Mucosa of gallbladder (tissue), 1 donor: ENCODE measurements at regions not wholly inside any gene's neighbourhood (a gene's known extent, or its start where the extent isn't known, plus 50 kb on each side); places are given as distances from the start of the nearest gene placed in this dataset.
A peak's percentile ranks its signal among the peaks of the same experiment; 100 is the strongest.

Source experiments
- DNase-seq: peaks from one replicate; pipeline ENCODE4 v3.0.0-alpha.2; 2020; ENCODE audit warnings: low spot score
- donor health status: DM: no; HTN: no; CAD: no.

DNA sequence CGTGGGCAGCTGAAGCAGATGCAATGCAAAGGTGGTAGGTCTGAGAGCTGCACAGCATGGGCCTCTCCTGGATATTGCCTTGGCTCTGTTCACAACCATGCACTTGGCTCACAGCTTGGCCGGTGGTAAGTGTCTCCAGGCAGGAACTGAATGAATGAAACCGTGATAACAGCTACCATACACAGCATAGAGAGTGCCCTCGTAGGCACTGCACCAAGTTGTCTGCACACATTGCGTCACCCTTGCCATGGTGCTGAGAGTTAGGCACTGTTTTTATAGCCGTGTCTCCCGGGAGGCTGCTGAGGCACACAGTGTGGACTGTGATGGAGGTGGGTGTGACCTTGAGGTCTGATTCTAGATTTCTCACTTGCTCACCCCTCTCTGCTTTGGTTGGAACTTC, 157.6 kb upstream of the VASH1 start:
- no peak for DNase-seq

DNA sequence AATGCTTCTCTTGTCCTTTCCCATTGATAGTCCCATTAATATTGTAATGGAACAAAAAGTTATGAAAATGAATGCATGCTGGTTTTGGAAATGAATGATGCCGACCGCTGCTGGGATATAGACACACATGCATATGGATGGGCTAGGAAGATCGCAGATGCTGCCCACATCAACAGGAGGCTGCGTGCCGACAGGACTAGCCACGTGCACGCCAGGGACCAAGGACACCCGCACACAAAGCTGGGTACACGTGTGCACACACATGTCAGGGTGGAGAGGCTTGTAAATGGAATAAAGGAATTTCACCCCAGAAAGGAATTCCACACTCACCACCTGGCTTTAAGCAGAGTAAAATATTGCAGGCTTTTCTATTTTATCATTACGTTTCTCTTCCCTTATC, 153.8 kb upstream of the VASH1 start:
- no peak for DNase-seq

DNA sequence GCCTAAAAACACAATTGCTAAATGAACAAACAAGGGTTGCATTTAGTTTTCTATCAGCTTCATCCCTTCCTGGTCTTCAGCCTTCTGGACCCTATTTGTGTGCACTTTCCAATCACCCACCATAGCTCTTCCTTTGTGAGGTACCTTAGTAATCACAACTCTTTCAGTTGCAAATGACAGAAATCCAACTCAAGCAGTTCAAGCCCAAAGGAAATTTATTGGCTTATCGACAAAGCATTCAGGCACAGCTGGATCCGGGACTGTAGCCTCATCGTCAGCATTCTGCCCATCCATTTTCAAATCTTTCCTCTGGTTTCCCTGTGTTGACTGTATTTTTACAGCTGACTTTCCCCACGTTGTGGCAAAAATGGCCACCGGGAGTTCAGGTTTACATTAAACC, 148.6 kb upstream of the VASH1 start:
- no peak for DNase-seq

DNA sequence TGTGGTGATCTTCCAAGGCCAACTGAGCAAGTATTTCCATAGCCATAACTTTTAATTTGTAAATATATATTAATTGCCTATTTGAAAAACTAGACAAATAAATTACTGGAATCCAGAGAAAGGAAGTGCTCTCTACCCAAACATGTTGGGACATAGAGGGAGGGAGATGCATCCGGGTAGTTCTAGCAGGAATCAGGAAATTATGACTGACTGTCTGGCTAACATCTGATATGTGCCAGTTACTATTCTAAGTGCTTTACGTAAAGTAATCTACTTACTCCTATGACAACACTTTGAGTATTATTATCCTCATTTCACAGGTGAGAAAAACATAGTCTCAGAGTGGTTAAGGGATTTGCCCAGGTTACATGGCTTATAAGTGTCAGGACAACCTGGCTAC, 147.7 kb upstream of the VASH1 start:
- DNase-seq: no peak

DNA sequence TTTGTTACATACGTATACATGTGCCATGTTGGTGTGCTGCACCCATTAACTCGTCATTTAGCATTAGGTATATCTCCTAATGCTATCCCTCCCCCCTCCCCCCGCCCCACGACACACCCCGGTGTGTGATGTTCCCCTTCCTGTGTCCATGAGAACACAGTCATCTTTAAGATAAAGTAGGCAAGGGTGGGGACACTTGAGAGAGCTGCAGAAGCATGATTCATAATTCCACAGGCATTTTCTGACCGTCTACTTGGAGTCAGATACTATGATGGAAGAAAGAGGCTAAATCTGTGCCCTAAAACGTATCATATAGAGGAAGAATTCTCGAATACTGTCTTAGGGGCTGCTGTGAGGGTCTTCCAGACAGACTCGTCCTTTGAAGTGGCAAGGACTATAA, 145.9 kb upstream of the VASH1 start:
- no peak for DNase-seq

DNA sequence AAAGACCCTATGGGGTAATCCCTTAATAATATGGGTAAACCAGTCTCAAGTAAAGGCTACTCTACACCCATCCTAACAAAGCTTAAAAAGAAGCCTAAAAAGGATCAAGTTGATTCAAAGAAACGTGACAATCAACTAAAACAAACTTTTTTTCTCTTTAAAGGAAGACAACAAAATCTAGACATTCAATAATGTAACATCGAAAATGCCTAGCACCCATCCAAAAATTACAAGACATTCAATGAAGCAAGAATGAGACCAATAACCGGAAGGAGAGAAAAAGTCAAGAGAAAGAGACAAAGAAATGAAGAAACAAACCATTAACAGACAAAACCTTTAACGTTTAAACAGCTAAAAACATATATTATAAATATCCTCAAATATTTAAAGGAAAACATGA, 143.8 kb upstream of the VASH1 start:
- no peak for DNase-seq

DNA sequence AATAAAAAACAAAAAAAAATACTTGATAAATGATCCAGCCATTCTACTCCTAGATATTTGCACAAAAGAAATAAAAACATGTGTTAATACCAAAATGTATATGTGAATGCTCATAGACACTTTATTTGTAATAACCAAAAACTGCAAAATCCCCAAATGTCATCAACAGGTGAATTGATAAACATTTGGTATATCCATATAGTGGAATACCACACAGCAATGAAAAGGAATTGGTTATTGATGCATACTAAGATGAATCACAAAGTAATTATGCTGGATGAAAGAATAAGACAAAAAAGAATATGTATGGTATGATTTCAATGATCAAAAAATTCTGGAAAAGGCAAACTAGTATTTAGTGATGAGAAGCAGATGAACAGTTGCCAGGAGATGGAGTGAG, 124.7 kb upstream of the VASH1 start:
- no peak for DNase-seq

DNA sequence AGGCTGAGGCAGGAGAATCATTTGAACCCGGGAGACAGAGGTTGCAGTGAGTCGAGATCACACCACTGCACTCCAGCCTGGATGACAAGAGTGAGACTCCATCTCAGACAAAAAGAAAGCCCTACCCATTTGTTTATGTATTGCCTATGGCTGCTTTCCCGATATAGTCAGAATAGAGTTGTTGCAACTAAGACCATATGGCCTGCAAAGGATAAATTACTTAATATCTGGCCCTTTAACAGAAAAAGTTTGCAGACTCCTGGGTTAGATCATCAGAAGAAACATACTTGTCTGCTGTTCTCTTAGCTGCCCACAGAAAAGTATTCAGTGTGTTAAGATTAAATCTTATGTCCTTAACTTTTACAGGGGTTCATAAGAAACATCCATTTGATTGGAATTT, 122.4 kb upstream of the VASH1 start:
- DNase-seq: no peak

DNA sequence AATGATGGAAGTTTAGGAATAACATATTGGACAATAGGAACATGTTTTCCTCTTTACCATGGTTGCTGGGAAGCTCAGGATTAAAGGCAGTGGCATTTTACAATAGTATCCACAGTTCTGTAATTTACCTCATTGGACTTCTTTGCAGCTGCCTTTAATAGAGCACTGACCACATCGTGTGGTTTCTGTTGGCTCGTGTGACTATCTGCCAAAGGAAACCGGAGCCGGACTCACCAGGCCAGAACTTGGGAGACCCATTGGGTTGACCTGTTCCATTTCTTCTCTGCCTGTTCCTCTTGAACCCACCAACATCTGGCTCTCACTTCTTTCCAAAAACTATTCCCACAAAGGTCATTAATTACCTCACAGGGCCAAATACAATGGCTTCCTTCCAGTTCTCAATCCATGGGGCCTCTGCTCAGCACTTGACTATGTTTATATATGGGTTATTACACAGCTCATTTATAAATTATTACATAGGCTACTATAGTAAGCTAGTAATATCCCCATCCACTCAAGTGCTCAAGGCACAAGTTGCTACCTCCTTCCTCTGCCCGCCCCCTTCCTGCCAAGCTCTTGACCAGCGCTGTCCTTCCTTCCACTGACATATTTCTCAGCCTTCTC, 121.5 kb upstream of the VASH1 start:
- no peak for DNase-seq

DNA sequence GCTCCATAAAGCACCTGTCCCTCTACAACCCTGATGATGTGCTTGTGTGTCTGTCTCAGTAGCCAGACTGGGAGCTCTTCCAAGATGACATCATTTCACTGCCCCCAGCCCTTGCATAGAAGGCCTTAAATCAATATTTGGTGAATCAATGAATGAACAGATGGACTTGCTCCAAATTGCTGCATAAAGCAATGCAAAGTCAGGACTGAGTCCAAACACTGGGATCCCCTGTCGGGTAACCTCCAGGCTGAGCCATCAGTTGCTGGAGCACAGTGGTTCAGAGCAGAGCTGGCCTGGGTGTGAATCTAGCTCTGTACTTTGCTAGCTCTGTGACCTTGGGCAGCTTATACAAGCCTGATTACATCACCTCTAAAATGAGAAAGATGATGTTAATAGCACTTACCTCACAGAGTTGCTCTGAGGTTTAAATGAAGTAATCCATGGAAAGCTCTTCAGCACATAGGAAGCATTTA, 120.3 kb upstream of the VASH1 start:
- DNase-seq: peak; percentile 13

DNA sequence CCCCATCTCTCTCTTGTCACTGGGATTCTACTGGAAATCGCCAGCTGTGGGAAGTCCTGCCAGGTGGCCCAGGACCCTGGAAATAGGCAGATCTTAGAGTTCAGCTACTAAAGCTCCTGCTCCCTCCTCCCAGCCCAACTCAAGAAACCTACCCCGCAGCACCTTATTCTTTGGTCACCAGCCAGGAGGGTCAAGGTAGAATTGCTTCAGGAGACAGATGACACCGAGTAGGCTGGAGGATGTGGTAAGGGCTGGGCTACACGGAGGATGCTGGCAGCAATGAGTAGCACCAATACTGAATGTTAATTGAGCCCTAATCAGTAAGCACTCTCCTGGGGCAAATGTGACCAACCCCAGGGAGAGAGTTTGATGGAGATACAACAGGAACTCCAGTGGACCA, 119.7 kb upstream of the VASH1 start:
- DNase-seq: no peak

DNA sequence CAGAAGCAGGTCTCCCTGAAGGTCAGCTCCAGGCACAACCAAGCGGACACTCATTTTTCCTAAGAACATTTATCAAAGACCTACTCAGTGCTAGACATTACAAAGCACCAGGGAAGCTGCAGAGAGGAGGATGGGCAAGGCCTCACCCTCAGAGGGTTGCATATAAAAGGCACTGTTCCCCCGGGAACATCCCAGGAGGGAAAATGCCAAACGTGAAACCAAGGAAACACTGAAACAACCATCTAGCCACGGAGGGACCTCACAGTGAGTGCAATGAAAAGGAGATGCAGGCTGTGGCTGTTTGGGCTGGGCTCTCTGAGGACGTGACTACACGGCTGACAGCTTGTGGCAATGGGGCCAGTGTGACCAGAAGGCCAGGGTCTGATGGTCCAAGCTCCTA, 117.4 kb upstream of the VASH1 start:
- no peak for DNase-seq

DNA sequence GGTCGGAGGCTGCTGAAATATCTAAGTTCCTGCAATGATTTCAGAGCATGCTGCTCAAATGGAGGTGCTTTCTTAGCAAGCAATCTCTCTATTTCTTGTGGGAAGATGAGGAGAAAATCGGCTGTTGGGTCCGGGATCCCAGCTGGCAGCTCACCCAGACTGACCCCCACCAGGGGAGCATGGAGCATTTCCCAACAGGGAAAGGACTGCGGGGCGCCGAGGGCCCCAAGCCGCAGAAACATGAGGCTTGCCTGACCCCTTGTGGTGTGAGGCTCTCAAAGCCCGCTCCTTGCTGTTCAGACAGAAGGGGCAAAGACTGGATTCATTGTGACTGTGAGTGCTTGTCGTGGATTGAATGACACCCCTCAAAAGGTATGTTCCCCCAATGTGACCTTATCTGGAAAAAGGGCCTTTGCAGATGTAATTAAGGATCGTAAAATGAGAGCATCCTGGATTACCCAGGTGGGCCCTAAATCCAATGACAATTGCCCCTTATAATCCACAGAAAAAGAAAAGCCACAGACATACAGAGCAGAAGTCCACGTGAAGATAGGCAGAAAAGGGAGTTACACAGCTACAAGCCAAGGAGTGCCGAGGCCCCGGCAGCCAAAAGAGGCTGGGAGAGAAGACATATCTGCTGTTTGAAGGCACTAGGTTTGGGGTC, 116.3 kb upstream of the VASH1 start:
- no peak for DNase-seq

DNA sequence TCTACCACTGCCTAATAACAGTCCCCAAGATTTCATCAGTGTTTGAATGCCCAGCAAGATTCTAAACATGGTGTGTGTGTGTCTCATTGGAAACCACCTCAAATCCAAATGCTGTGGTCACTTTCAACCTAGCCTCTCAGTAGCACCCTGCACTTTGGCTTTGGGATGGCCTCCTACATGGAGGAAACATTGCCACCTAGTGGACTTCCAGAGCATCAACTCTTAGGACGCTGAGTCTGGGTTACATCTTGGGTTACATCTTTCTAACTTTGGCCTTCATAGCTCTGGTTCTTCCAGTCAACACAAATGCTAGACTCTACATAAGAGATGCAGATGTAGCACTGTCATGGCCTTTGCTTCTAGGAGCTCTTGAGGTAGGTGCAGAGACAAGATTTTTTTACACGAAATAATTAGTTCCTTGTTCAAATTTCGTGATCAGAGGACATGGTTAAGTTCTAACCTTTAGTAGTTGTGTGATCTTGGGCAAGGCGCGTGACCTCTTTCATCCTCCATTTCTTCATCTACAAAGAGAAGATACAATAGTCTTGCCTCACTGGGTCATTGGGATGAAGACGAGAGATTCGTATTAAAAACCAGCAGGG, 113.5 kb upstream of the VASH1 start:
- DNase-seq: peak; percentile 14

DNA sequence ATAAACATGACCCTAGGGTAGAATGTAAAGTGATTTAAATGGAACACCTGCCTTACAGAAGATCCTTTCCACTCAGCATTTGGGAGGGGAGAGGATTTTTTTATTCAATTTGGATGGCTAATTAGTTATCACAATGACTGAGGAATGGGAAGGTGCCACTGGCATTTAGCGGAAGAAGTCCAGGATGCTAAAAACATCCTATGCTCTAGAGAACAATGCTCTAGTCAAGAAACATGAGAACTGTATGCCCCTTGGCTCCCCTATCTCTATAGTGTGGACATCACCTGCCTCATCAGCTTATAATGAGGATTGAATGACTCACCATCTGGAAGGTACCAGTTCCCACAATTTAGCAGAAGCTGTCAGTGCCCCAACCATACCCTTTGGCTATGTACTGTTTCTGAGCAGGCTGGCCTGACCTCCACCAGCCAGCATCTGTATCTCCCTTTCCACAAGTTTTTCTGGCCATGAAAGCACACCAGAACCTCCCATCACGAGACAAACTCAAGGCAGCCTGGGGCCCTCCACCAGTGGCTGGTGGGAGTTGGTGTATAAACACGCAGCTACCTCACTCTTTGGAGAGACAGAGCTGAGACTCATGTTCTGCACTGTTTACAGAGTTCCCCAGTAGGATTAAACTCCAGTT, 109.7 kb upstream of the VASH1 start:
- DNase-seq: no peak

DNA sequence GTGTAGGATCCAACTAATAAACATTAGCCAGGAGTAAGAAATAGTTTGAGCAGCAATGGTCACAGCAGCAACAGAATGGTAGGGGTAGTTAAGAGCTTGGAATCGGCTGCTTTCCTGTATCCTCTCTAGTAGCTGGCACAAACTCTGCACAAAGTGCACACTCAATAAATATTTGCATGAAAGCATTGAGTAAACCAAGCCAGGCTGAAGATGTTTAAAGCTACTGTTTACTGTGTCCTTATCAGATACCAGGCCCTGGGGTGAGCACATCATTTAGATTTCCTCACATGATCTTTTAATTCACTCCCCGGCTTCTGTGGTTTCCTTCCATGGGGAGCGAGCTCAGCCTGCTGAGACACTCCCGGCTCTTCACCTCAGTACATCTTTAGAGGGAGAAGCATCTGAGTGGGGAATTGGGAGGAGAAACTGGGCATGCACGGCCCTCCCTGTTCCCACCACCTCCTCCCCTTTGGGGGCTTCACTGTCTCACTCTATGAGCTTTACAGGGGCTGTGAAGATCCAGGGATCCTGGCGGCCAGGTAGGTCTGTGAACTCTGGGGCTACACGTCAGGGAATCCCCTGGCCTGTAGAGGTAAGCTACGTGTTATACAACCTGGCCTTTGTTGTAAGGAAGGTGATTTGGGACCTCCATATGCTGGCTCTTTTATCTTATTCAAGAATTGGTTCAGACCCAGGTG, 107.2 kb upstream of the VASH1 start:
- no peak for DNase-seq

DNA sequence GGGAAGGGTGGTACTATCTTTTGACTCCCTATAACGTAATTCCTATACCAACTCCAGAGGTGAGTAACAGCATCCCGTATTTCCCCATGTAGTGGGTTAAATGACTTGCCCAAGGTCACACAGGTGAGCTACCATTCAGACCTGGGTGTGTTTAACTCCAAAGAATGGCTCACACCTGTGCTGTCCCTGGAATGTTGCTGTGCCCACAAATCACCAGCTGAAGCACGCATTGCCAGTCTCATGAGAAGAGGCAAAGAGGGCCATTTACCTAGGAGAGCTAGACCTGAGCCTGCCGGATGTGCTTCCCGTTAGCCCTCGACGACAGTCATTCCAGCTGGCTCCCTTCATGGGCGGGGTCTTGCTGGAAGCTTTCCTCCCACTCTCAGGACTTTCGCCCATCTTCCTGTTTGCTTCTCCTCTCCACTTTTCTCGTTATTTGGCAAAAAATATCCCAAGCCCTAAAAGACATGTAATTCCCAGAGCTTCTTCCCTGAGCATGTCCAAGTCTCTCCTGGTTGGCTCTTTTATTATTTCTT, 106.6 kb upstream of the VASH1 start:
- DNase-seq: no peak

DNA sequence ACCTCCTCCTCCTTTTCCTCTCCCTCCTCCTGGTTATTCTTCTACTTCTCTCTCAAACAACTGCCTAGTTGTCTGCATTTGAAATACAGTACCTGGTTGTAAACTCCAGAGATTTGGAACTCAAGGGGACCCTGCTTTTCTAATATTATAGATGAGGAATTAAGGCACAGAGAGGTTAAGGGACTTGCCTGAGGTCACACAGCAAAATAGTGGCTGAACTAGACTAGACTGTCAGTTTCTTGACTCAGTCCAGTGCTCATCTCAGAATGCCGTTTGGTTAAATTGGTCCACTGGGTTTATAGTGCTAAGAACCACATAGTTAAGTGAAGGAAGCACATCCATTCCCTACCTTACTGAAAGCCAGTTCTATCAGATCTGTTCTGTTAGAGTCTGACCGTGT, 105.9 kb upstream of the VASH1 start:
- no peak for DNase-seq

DNA sequence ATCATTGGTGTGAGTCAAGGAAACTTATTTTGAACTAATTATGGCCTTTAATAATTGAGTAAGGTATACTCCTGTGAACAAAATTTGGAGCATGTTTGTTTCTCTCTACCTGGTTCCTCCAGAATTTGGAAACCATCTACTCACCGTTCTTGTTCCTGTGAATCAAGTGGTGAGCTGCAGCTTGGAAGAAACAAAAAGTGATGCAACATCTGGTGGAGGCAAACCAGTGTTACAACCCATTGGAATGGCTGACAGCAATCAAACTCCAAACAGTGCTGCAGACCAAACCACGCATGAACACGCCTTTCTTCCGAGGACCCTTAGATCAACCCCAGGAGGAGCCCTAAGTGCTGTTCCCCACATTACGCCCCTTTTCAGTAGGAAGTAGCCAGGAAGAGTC, 104.7 kb upstream of the VASH1 start:
- no peak for DNase-seq

DNA sequence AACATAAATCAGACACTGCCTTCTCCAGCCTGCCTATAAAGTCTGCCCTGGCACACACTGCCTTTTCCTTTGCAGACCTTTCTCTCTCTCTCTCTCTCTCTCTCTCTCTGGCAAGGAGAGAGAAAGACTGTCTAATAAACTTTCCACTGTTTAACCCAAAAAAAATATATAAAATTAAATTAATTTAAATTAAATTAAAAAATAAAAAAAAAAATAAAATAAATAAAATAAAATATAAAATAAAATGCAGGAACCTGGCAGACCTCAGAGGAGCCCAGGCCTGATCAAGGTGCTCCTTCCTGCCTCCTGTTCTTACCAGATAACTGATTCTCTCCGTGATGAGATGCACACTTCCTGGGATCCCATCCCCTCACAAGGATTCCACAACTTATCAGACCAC, 103.9 kb upstream of the VASH1 start:
- no peak for DNase-seq

DNA sequence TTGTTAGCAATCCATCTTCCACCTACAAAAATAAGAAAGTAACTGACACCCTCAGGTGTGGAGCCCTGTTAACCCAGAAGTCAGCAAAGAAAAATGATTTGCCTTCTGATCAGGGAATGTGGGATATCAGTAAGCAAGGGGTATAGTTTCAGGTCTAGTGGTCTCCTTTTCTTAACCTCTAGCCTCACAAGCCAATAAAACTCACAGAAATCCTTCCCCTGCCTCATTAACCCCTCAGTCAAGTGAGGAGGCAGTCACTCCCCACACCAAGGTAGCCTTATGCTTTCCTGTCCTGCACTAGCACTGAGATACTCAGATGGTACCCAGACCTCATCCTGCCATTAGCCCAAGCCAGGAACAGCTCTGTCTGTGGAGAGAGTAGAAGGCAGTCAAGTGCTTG, 103.4 kb upstream of the VASH1 start:
- DNase-seq: no peak

DNA sequence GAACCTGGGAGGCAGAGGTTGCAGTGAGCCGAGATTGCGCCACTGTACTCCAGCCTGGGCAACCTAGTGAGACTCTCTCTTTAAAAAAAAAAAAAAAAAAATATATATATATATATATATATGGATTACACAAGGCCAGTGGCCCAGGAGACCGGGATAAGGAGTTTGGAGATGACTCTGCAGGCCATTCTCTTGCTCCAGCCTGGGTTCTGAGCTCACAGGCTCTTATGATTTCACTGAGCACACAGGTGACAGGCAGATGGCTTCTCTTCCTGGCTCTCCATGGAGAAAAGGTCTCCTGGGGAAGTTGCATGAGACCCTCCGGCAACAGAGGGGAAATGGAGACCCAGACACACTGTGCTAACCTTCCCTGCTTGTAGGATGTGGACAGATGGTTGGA, 98.7 kb upstream of the VASH1 start:
- DNase-seq: no peak
